HG03095 (cell line): ENCODE measurements at regions not wholly inside any gene's neighbourhood (a gene's known extent, or its start where the extent isn't known, plus 50 kb on each side); places are given as distances from the start of the nearest gene placed in this dataset.

Experiments used
- ATAC-seq: cut with Tn5 transposase; IDR thresholded peaks from one replicate; pipeline ENCODE4 v1.9.1; 2021; ENCODE audit warnings: moderate library complexity; ENCODE audit not compliant: unreplicated experiment

DNA sequence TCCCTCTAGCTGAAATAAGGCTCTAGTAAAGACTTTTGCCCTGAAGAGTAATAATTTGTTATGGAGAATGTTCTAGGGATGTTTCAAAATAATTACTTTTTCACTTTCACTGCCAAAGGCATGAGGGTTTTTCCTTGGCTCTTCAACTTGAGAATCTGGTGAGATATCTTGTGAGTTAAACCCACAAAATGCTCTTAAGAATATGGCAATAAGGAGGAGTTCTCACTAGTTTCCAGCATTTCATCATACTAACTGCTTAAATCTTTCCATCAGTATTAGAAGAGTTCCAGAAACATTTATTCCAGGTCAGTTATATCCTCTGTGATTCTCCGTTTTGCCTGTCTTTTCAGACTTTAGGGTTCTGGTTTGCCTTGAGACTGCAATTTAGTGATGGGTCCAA, 785.6 kb upstream of the GJE1 start:
- no peak for ATAC-seq

- no peak for ATAC-seq
These were observed 786.2 kb upstream of the GJE1 start for GRCh38 chr6:141346535-141346934.

- ATAC-seq: no peak
These were observed 795.5 kb upstream of the GJE1 start for GRCh38 chr6:141337191-141337590.

GRCh38 chr6:141335477-141336273, 797.0 kb upstream of the GJE1 start:
- ATAC-seq: no peak

DNA sequence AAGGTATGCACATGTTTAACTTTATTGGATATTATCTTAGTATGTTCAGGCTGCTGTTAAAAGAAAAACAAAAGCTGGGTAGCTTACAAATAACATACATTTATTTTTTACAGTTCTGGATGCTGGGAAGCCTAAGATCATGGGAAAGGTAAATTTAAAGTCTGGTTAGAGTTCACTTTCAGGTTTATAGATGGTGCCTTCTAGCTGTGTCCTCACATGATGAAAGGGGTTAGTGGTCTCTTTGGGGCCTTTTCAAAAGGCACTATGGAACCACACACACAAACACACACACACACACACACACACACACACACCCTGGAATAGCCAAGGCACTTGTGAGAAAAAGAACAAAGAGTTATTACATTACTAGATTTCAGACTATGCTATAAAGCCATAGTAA, 805.8 kb upstream of the GJE1 start:
- ATAC-seq: no peak

DNA sequence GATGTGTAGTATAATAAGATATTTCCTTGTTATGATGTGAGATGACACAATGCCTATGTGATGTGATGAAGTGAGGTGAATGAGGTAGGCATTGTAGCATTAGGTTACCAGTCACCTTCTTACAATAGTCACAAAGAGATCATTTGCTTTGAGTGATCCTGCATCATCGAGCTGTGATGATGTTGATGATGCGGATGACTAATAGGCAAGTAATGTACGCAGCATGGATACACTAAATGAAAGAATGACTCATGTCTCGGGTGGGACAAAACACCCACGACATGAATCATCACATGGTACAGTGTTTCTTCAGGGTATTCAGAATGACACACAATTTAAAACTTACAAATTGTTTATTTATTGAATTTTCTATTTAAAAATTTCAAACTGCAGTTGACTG, 806.3 kb upstream of the GJE1 start:
- ATAC-seq: no peak

DNA sequence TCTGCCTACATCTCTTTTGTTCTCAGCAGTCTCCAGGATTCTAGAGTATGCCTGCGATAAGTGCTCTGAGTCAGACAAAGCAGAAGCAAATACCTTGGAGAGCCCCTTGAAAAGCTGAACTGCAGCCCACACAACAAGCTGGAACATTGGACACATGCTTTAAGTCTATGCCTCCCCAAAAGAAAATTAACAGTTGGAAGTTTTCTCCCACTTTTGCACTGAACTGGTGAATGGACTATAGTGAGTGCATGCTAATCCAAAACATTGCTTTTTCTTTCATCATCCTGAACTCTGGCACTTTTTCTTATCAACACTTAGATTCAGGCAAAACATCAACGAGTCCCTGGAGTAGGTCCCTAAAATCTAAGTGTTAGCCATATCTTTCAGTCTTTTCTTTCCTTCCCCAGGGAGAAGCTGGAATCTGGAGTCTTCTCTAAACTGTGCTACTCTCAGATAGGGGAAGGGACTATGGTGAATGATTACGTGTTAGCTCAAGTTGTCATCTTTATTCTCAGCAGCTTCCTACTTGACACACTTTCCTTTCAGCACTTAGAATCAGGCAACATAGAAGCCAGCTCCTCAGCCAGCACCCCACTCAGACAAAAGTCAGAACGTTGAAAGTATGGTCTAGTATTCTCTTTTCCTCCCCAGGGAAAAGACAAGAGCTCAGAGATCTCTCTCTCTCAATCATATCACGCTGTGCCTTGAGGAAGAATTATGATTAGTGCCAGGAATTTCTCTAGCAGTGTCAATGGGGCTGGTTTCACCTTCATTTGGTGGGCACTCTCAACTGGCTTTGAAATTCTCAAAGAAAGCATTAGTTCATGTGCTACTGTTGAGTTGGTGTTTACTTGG, 811.0 kb upstream of the GJE1 start:
- ATAC-seq: no peak

- ATAC-seq: no peak
These were observed 816.5 kb upstream of the GJE1 start for GRCh38 chr6:141316236-141316635.

DNA sequence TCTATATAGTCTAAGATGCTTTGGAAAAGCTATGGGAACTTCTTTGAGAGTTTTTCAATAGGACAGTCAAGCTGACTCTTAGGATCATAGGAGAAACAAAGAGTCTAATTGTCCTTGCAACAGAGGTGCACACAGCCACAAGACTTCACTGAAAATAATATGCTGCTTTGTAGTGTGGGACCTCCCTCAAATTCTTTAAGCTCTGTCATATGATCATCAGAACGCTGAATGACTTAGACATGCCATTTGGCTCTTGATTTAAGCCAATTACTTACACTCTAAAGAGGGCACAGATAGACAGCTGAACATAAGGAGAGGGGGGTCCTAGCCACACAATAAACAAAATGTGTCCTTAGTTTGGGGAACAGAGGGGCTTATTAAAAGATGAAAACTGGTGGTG, 818.7 kb upstream of the GJE1 start:
- ATAC-seq: no peak

DNA sequence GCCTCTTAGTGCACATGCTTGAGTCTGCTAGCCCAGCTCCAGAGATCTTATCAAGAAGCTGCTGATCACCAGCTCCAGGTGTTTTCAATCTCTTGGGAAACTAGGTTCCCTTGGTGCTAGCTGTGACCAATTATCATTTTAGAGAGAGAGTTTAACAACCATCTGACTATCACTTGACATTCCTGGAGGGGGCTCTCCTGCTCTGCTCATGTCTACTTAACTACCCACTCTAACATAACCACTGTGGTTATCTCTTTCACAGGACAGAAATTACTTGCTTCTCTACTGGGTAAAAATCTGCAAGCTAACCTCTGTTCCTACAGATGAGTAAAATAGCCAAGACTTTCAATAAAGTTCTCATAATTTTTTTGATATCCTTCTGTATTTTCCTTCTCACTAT, 823.4 kb upstream of the GJE1 start:
- peak; percentile 55 for ATAC-seq

- ATAC-seq: no peak
These were observed 825.3 kb upstream of the GJE1 start for GRCh38 chr6:141307309-141307998.

DNA sequence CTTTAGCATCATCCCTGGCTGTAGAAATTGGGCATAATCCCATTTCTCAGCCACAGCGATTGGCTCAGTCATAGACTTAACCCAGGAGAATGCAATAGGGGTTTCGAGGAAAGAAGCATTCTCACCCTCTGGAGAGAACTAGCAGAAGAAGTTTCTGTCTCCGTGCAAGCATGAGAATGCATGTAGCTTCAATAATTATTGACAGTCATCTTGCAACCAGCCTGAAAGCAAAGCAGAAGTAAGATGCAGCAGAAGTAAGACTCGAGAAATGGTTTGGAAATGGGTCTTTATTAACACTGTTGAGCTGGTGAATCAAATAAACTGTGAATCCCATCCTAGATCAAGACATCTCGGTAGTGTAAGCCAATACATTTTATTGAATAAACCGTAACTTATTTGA, 828.8 kb upstream of the GJE1 start:
- no peak for ATAC-seq

- no peak for ATAC-seq
These were observed 830.9 kb upstream of the GJE1 start for GRCh38 chr6:141301779-141302178.

- ATAC-seq: no peak
These were observed 841.6 kb upstream of the GJE1 start for GRCh38 chr6:141290941-141291721.

DNA sequence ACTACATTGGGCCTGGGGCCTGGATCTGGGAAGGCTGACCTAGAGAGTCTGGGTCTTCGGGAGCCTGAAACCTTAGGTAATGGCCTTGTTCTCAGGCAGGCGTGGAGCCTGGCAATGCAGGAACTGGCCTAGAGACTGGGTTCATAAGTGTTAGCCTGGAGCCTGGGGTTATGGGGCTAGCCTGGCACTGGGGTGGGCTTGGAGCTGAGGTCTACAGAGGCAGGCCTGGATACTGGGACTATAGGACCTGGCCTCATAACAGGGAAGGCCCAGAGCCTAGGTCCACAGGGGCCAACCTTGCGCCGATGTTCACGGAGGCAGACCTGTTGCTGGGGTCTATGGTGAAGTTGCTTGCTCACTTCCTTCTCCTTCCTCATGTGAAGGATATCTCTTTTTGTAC, 843.8 kb upstream of the GJE1 start:
- ATAC-seq: no peak

DNA sequence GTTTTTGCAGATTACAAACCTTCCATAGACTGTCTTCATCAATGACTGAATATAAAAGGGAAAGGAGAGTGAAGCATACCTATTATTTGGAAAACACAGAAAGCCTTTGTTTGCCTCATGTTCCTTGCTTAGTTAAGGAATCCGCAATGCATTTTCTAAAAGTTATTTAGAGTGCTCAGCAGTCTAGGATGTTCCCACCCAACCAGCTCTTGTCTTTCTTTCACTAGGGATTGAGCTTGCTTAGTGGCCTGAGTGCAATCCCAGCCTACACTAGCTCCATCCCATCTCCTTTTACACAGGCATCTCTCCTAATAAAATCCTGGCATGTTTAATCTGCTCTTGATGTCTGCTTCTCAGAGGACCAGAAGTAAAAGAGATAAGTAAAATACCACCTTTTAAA, 850.5 kb upstream of the GJE1 start:
- no peak for ATAC-seq

GRCh38 chr6:141269684-141270083, 863.0 kb upstream of the GJE1 start:
- no peak for ATAC-seq

GRCh38 chr6:141267420-141267819, 865.3 kb upstream of the GJE1 start:
- ATAC-seq: no peak

DNA sequence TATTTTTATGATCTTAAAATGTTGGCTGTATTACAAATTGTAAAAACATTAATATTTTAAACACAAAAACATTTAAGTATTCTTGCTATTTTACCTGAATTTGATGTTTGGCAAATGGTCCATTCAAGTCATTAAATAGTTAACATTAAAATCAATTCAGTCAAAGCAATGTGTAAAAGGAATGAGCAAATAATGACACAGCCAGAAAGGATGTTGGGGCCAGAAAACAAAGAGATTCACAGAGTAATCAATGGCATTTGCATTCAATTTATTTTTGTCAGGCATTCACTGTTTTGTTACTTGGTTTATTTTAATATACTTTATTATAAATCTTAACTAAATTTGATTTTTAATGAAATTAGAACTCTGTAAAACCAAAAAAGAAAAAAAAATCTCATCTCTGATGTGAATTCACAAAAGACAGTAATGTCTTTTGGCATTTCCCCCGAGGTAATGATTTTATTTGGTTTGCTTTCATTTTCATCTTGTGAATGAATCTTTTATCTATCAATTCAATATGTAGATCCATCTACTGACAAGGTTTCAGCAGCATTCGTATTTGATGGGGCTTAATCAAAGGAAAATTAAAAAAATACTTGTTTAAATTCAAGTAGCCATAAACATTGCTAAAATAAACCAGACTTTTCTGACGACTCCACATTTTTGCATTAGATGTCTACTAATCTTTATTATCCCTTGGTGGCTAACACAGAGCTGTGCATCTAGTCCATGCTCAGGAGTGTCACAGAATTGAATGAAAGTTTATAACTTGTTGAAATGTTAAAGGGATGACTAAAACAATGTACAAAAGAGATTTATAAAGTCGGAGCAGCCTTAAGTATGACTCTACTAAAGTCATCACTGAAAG, 866.7 kb upstream of the GJE1 start:
- ATAC-seq: no peak

GRCh38 chr6:141264101-141264500, 868.6 kb upstream of the GJE1 start:
- ATAC-seq: no peak
